Uterus (tissue), 2 donors: ENCODE measurements at regions not wholly inside any gene's neighbourhood (a gene's known extent, or its start where the extent isn't known, plus 50 kb on each side); places are given as distances from the start of the nearest gene placed in this dataset.
"Not testable (repeated sequence)": the region's sequence is repeated elsewhere in the genome, so short reads cannot be mapped to it uniquely, and the experiment has no call there.

ENCODE experiments used
- CTCF ChIP-seq, 4 experiments: fragments of 200-600 bp in 2 of 4; fragments of 450-650 bp in 2 of 4; sonication (generic) in 2 of 4; IDR thresholded peaks; one replicate each; pipeline ENCODE4 v1.5.1; 2016 to 2019; ENCODE audit warnings: antibody characterized with exemption in 4 of 4, mild to moderate bottlenecking in 2 of 4, moderate library complexity in 1 of 4
- POLR2A ChIP-seq, 2 donors: fragments of 450-650 bp; IDR thresholded peaks; one replicate each; pipeline ENCODE4 v1.6.1; 2016; ENCODE audit warnings: antibody characterized with exemption in 2 of 2, mild to moderate bottlenecking in 1 of 2, moderate library complexity in 1 of 2

DNA sequence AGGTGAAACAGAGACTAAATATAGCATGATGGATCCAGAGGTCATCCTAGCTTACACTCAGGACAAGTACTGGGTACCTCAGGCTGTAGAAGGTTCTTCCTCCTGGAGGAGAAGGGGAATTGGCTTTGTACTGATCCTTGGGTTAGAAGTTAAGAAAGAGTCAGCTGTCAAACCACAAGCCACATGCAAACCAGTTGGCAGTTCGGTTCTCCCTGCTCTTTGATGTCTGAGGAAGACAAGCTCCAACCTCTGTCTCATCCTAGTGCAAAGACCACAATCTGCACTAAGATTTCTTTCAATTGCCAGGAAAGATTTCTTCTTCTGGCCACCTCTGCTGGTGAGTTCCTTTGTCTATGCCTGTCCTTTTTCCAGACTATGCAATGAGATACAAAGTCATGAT is 203.8 kb downstream of the ATP6V0E2 start:
- TF ChIP-seq CTCF, POLR2A (IDR thresholded peaks at IDR 0.05): not testable (repeated sequence)
